IMR-90 (cell line): ENCODE measurements at regions not wholly inside any gene's neighbourhood (a gene's known extent, or its start where the extent isn't known, plus 50 kb on each side); places are given as distances from the start of the nearest gene placed in this dataset.

ENCODE experiments used
- ATAC-seq: fragments of 200-7000 bp; cut with Tn5 transposase; 2 replicates; pipeline ENCODE4 v1.9.1; 2020; ENCODE audit warnings: low read depth, mild to moderate bottlenecking, moderate library complexity
- BruUV-seq: library from RNA; stranded (reverse); fragments of 400-500 nt; replicated peaks from 2 replicates; lab custom pipeline; 2021; lab: Mats Ljungman, UMichigan
- CTCF ChIA-PET: fragments of 300-600 bp; formaldehyde crosslinking; extraction: SDS; loops from one replicate; lab custom pipeline; 2021; ENCODE audit warnings: antibody characterized with exemption; lab: Yijun Ruan, JAX
- POLR2A ChIA-PET: fragments of 300-600 bp; sonication (Branson Sonifier 250); formaldehyde crosslinking; loops from one replicate; lab custom pipeline; 2022; ENCODE audit warnings: antibody characterized with exemption; ENCODE audit not compliant: unreplicated experiment; lab: Charles Lee
- DNase-seq: peaks from one replicate; pipeline ENCODE4 v3.0.0; 2013
- H2AFZ ChIP-seq: replicated peaks from 2 replicates; pipeline ENCODE3; 2013; ENCODE audit warnings: low read length, mild to moderate bottlenecking; ENCODE audit not compliant: poor library complexity
- H2AK5ac ChIP-seq: 2 replicates; pipeline ENCODE4 v1.6.1; 2013; ENCODE audit warnings: low read depth, low read length, inconsistent platforms
- H2AK9ac ChIP-seq: replicated peaks from 2 replicates; pipeline ENCODE3; 2013; ENCODE audit warnings: mild to moderate bottlenecking, low read depth, low read length, moderate library complexity; ENCODE audit not compliant: poor library complexity
- H2BK120ac ChIP-seq: 2 replicates; pipeline ENCODE4 v1.6.1; 2013; ENCODE audit warnings: low read depth, low read length, inconsistent platforms
- H2BK15ac ChIP-seq: 3 replicates; pipeline ENCODE4 v1.6.1; 2013; ENCODE audit warnings: low read depth, low read length, inconsistent platforms
- H2BK20ac ChIP-seq: 2 replicates; pipeline ENCODE4 v1.6.1; 2013; ENCODE audit warnings: low read depth, mild to moderate bottlenecking, inconsistent platforms, low read length, moderate library complexity
- H2BK5ac ChIP-seq: 2 replicates; pipeline ENCODE4 v1.6.1; 2013; ENCODE audit warnings: mild to moderate bottlenecking, low read depth, low read length, inconsistent platforms; ENCODE audit not compliant: poor library complexity, severe bottlenecking
- H3K14ac ChIP-seq: replicated peaks from 2 replicates; pipeline ENCODE4 v1.6.1; 2013; ENCODE audit warnings: low read depth, low read length, inconsistent platforms
- H3K18ac ChIP-seq: 2 replicates; pipeline ENCODE4 v1.6.1; 2013; ENCODE audit warnings: low read depth, low read length, control low read depth
- H3K23ac ChIP-seq: 2 replicates; pipeline ENCODE4 v1.6.1; 2013; ENCODE audit warnings: low read depth, low read length, inconsistent platforms
- H3K27ac ChIP-seq: 2 replicates; pipeline ENCODE4 v1.5.1; 2013; ENCODE audit warnings: mild to moderate bottlenecking, control low read depth, low read length; ENCODE audit not compliant: insufficient read depth
- H3K27me3 ChIP-seq: 2 replicates; pipeline ENCODE4 v1.6.1; 2013; ENCODE audit warnings: low read length; ENCODE audit not compliant: control insufficient read depth, insufficient read depth
- H3K36me3 ChIP-seq: 2 replicates; pipeline ENCODE4 v1.6.1; 2013; ENCODE audit warnings: low read length, mixed read lengths; ENCODE audit not compliant: control insufficient read depth, insufficient read depth
- H3K4ac ChIP-seq: 2 replicates; pipeline ENCODE4 v1.6.1; 2013; ENCODE audit warnings: low read depth, low read length, inconsistent platforms
- H3K4me1 ChIP-seq: 2 replicates; pipeline ENCODE4 v1.6.1; 2013; ENCODE audit warnings: low read length, mixed read lengths; ENCODE audit not compliant: control insufficient read depth, insufficient read depth
- H3K4me2 ChIP-seq: 2 replicates; pipeline ENCODE4 v1.6.1; 2013; ENCODE audit warnings: low read depth, mild to moderate bottlenecking, control low read depth, low read length, moderate library complexity
- H3K4me3 ChIP-seq: 2 replicates; pipeline ENCODE4 v1.5.1; 2013; ENCODE audit warnings: low read depth, mild to moderate bottlenecking, control low read depth, low read length, moderate library complexity; ENCODE audit not compliant: insufficient read depth
- H3K56ac ChIP-seq: 2 replicates; pipeline ENCODE4 v1.6.1; 2013; ENCODE audit warnings: low read length, inconsistent platforms; ENCODE audit not compliant: insufficient read depth; ENCODE audit errors: extremely low read depth
- H3K79me1 ChIP-seq, 2 experiments: 2 replicates each; pipeline ENCODE4 v1.6.1; 2013; ENCODE audit warnings: low read length in 2 of 2, inconsistent platforms in 1 of 2, low read depth in 1 of 2
- H3K9ac ChIP-seq: 2 replicates; pipeline ENCODE4 v1.6.1; 2013; ENCODE audit warnings: low read depth, low read length, control low read depth
- H3K9me1 ChIP-seq: 2 replicates; pipeline ENCODE4 v1.6.1; 2013; ENCODE audit warnings: low read length, inconsistent platforms; ENCODE audit not compliant: insufficient read depth
- H3K9me3 ChIP-seq: 2 replicates; pipeline ENCODE4 v1.6.1; 2013; ENCODE audit warnings: low read length; ENCODE audit not compliant: control insufficient read depth, insufficient read depth
- H4K20me1 ChIP-seq: 2 replicates; pipeline ENCODE4 v1.6.1; 2013; ENCODE audit warnings: low read length, inconsistent platforms; ENCODE audit not compliant: insufficient read depth
- H4K5ac ChIP-seq: 2 replicates; pipeline ENCODE4 v1.6.1; 2013; ENCODE audit warnings: mild to moderate bottlenecking, low read depth, low read length, control low read depth
- H4K8ac ChIP-seq, 2 experiments: 2 replicates each; pipeline ENCODE4 v1.6.1; 2013; ENCODE audit warnings: low read depth in 2 of 2, low read length in 2 of 2, control low read depth in 1 of 2, inconsistent platforms in 1 of 2
- H4K91ac ChIP-seq: 2 replicates; pipeline ENCODE4 v1.6.1; 2013; ENCODE audit warnings: low read depth, low read length, inconsistent platforms; ENCODE audit not compliant: insufficient read depth
- BHLHE40 ChIP-seq: fragments of 150-350 bp; IDR thresholded peaks from 2 replicates; pipeline ENCODE4 v1.6.1; 2016; ENCODE audit warnings: mild to moderate bottlenecking, low read depth, low read length
- CEBPB ChIP-seq: IDR thresholded peaks from 2 replicates; pipeline ENCODE4 v1.6.1; 2012; ENCODE audit warnings: low read depth, low read length, improper control_type of control experiment
- CHD1 ChIP-seq: IDR thresholded peaks from 2 replicates; pipeline ENCODE4 v1.6.1; 2012; ENCODE audit warnings: low read depth, low read length, improper control_type of control experiment
- FOS ChIP-seq: fragments of 150-350 bp; IDR thresholded peaks from 2 replicates; pipeline ENCODE4 v1.6.1; 2016; ENCODE audit warnings: low read depth, low read length
- MAFK ChIP-seq: IDR thresholded peaks from 2 replicates; pipeline ENCODE4 v1.6.1; 2012; ENCODE audit warnings: low read depth, low read length, improper control_type of control experiment
- MAZ ChIP-seq: IDR thresholded peaks from 2 replicates; pipeline ENCODE4 v1.6.1; 2012; ENCODE audit warnings: low read depth, mild to moderate bottlenecking, low read length, improper control_type of control experiment, moderate library complexity, borderline replicate concordance
- MXI1 ChIP-seq: IDR thresholded peaks from 2 replicates; pipeline ENCODE4 v1.6.1; 2012; ENCODE audit warnings: low read depth, mild to moderate bottlenecking, low read length, moderate library complexity, borderline replicate concordance
- NFE2L2 ChIP-seq: fragments of 150-350 bp; IDR thresholded peaks from 2 replicates; pipeline ENCODE4 v1.6.1; 2016; ENCODE audit warnings: low read depth, mild to moderate bottlenecking, low read length
- POLR2A ChIP-seq: IDR thresholded peaks from 2 replicates; pipeline ENCODE4 v1.6.1; 2012; ENCODE audit warnings: mild to moderate bottlenecking, low read depth, low read length
- RAD21 ChIP-seq: IDR thresholded peaks from 2 replicates; pipeline ENCODE4 v1.6.1; 2012; ENCODE audit warnings: low read length, improper control_type of control experiment
- RCOR1 ChIP-seq: IDR thresholded peaks from 2 replicates; pipeline ENCODE4 v1.6.1; 2012; ENCODE audit warnings: mild to moderate bottlenecking, low read length, improper control_type of control experiment; ENCODE audit not compliant: insufficient replicate concordance
- RFX5 ChIP-seq: IDR thresholded peaks from 2 replicates; pipeline ENCODE4 v1.8.0; 2012; ENCODE audit warnings: low read depth, mild to moderate bottlenecking, low read length, moderate library complexity
- SMC3 ChIP-seq: fragments of 150-350 bp; IDR thresholded peaks from 2 replicates; pipeline ENCODE4 v1.6.1; 2016; ENCODE audit warnings: low read depth, mild to moderate bottlenecking, antibody characterized with exemption, low read length, moderate library complexity
- USF2 ChIP-seq: fragments of 150-350 bp; IDR thresholded peaks from 2 replicates; pipeline ENCODE4 v1.6.1; 2017; ENCODE audit warnings: mild to moderate bottlenecking, antibody characterized with exemption, low read length, low read depth
- WGBS, 2 experiments: methylation state at CpG; one replicate each; pipeline versions ENCODE4 v1.1.5 to v1.1.7; 2013; ENCODE audit warnings: missing lambda C conversion rate in 2 of 2; ENCODE audit not compliant: insufficient read length in 1 of 2; ENCODE audit errors: extremely low coverage in 2 of 2; 5-methylcytosine and 5-hydroxymethylcytosine counted together
- dilution Hi-C: fragments of 300-500 bp; cut with HindIII; formaldehyde crosslinking; loops from one replicate; pipeline ENCODE4 v1.14.3; 2018; ENCODE audit warnings: low sequenced_read_pairs; ENCODE audit not compliant: unreplicated experiment
- in situ Hi-C: fragments of 300-500 bp; cut with MboI; formaldehyde crosslinking; loops from 3 replicates; pipeline ENCODE4 v1.14.3; 2019; ENCODE audit warnings: low sequenced_read_pairs, inconsistent platforms, mixed read lengths
- intact Hi-C: fragments of 100-400 bp; cut with micrococcal nuclease; formaldehyde crosslinking; loops from 2 replicates; pipeline ENCODE4 v1.10.0; 2022
- TF ChIP-seq, protein P1 (sequence below): fragments of 150-350 bp; IDR thresholded peaks from 2 replicates; pipeline ENCODE4 v1.6.1; 2016; ENCODE audit warnings: low read depth, mild to moderate bottlenecking, low read length, moderate library complexity, borderline replicate concordance
- TF ChIP-seq, protein P2 (sequence below): conservative IDR thresholded peaks from 2 replicates; pipeline ENCODE4 v1.5.1; 2012; ENCODE audit warnings: mild to moderate bottlenecking, low read depth, low read length, improper control_type of control experiment

- Histone ChIP-seq H2AFZ (no peak overlapping the region), H4K91ac (no peak overlapping the region), H3K27ac (no peak overlapping the region), H2BK5ac (no peak overlapping the region), H3K14ac (no peak overlapping the region), H3K9me3 (no peaks in the 10 kb centered on the region), H3K4ac (no peak overlapping the region), H3K27me3 (peaks cover 3% of the 10 kb centered on the region; the same call in 1 of the 2 replicates), H3K9me1 (no peaks in the 10 kb centered on the region; the same call in 1 of the 2 replicates), H3K4me2 (no peak overlapping the region), H3K18ac (no peak overlapping the region), H3K79me1 (no peaks in the 10 kb centered on the region), H3K4me1 (no peaks in the 10 kb centered on the region), H4K5ac (no peak overlapping the region), H2BK120ac (no peak overlapping the region), H3K23ac (no peak overlapping the region), H2AK5ac (no peak overlapping the region), H2BK20ac (no peak overlapping the region), H4K8ac (no peak overlapping the region), H3K56ac (no peak overlapping the region), H3K4me3 (no peak overlapping the region), H3K9ac (no peak overlapping the region), H2AK9ac (no peak overlapping the region), H4K20me1 (no peaks in the 10 kb centered on the region), H2BK15ac (no peak overlapping the region), H3K36me3 (no peaks in the 10 kb centered on the region; the same call in 1 of the 2 replicates)
- DNase-seq (no peak), ATAC-seq (no peak)
- ChIA-PET CTCF (interaction anchor here (1.1 kb wide), 1 partner anchor 34 kb away, joined by 3 read pairs; no protein-coding TSS in a partner anchor), POLR2A (no interaction called here)
- dilution Hi-C loops (no loop called here), in situ Hi-C loops (loop anchor here (10.0 kb wide), 1 partner anchor 303 kb away; a partner anchor contains a TSS), intact Hi-C loops (no loop called here)
- TF ChIP-seq CHD1 (no peak), FOS (no peak), MAZ (no peak), RAD21 (no peak), CEBPB (no peak), SMC3 (no peak), USF2 (no peak), NFE2L2 (no peak), MXI1 (no peak), BHLHE40 (no peak), MAFK (no peak), RCOR1 (no peak), POLR2A (no peak), RFX5 (no peak)
- TF ChIP-seq, protein P1, sequence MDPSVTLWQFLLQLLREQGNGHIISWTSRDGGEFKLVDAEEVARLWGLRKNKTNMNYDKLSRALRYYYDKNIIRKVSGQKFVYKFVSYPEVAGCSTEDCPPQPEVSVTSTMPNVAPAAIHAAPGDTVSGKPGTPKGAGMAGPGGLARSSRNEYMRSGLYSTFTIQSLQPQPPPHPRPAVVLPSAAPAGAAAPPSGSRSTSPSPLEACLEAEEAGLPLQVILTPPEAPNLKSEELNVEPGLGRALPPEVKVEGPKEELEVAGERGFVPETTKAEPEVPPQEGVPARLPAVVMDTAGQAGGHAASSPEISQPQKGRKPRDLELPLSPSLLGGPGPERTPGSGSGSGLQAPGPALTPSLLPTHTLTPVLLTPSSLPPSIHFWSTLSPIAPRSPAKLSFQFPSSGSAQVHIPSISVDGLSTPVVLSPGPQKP, result no peak
- TF ChIP-seq, protein P2, sequence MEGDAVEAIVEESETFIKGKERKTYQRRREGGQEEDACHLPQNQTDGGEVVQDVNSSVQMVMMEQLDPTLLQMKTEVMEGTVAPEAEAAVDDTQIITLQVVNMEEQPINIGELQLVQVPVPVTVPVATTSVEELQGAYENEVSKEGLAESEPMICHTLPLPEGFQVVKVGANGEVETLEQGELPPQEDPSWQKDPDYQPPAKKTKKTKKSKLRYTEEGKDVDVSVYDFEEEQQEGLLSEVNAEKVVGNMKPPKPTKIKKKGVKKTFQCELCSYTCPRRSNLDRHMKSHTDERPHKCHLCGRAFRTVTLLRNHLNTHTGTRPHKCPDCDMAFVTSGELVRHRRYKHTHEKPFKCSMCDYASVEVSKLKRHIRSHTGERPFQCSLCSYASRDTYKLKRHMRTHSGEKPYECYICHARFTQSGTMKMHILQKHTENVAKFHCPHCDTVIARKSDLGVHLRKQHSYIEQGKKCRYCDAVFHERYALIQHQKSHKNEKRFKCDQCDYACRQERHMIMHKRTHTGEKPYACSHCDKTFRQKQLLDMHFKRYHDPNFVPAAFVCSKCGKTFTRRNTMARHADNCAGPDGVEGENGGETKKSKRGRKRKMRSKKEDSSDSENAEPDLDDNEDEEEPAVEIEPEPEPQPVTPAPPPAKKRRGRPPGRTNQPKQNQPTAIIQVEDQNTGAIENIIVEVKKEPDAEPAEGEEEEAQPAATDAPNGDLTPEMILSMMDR, result no peak
- 86% methylated on average over 8 of the region's 15 CpGs; no CpG with 5 or more reads in 1 of the 2 experiments for WGBS, 2 experiments
- BruUV-seq, result no TSS peak
Observed at GRCh38 chr12:107618106-107618505, 67.5 kb upstream of the PWP1 start.
